ENCODE measurements at regions not wholly inside any gene's neighbourhood (a gene's known extent, or its start where the extent isn't known, plus 50 kb on each side); places are given as distances from the start of the nearest gene placed in this dataset.

- Histone ChIP-seq H3K9me3 (ENCODE audit: severe bottlenecking) (no peaks in the 10 kb centered on the region), H3K4me3 (ENCODE audit: severe bottlenecking) (no peak overlapping the region), H3K27me3 (ENCODE audit: insufficient read depth, poor library complexity, severe bottlenecking) (no peaks in the 10 kb centered on the region), H3K27ac (ENCODE audit: poor library complexity, severe bottlenecking) (no peak overlapping the region), H3K36me3 (ENCODE audit: low read depth) (no peaks in the 10 kb centered on the region), H3K4me1 (ENCODE audit: insufficient read depth, poor library complexity, severe bottlenecking) (peaks cover 5% of the 10 kb centered on the region)
- no peak for TF ChIP-seq CTCF (IDR thresholded peaks at IDR 0.05; ENCODE audit: poor library complexity, severe bottlenecking)
- DNase-seq (ENCODE audit: low spot score) (no peak), ATAC-seq (ENCODE audit: low read depth) (no peak)
These were observed 132.0 kb upstream of the RAP1B start for GRCh38 chr12:68478516-68479260.

- H3K27ac ChIP-seq (ENCODE audit: poor library complexity, severe bottlenecking) = no peak overlapping the region
- no peak overlapping the region for H3K4me3 ChIP-seq (ENCODE audit: severe bottlenecking)
- H3K4me1 ChIP-seq (ENCODE audit: insufficient read depth, poor library complexity, severe bottlenecking) = peaks cover 10% of the 10 kb centered on the region
- no peaks in the 10 kb centered on the region for H3K9me3 ChIP-seq (ENCODE audit: severe bottlenecking)
- no peak for DNase-seq (ENCODE audit: low spot score)
- TF ChIP-seq CTCF (IDR thresholded peaks at IDR 0.05; ENCODE audit: poor library complexity, severe bottlenecking) = no peak
- no peaks in the 10 kb centered on the region for H3K36me3 ChIP-seq (ENCODE audit: low read depth)
- no peak for ATAC-seq (ENCODE audit: low read depth)
- no peaks in the 10 kb centered on the region for H3K27me3 ChIP-seq (ENCODE audit: insufficient read depth, poor library complexity, severe bottlenecking)
These were observed 131.3 kb upstream of the RAP1B start for GRCh38 chr12:68479261-68479895.

- Histone ChIP-seq H3K36me3 (ENCODE audit: low read depth) (no peaks in the 10 kb centered on the region), H3K4me1 (ENCODE audit: insufficient read depth, poor library complexity, severe bottlenecking) (peaks cover 10% of the 10 kb centered on the region), H3K27ac (ENCODE audit: poor library complexity, severe bottlenecking) (no peak overlapping the region), H3K4me3 (ENCODE audit: severe bottlenecking) (no peak overlapping the region), H3K9me3 (ENCODE audit: severe bottlenecking) (no peaks in the 10 kb centered on the region), H3K27me3 (ENCODE audit: insufficient read depth, poor library complexity, severe bottlenecking) (no peaks in the 10 kb centered on the region)
- no peak for TF ChIP-seq CTCF (IDR thresholded peaks at IDR 0.05; ENCODE audit: poor library complexity, severe bottlenecking)
- no peak for ATAC-seq (ENCODE audit: low read depth)
- no peak for DNase-seq (ENCODE audit: low spot score)
These were observed 130.8 kb upstream of the RAP1B start for GRCh38 chr12:68479896-68480291.

GRCh38 chr12:68480526-68480925 lies 130.2 kb upstream of the RAP1B start:
- no peaks in the 10 kb centered on the region for H3K9me3 ChIP-seq (ENCODE audit: severe bottlenecking)
- no peak overlapping the region for H3K4me3 ChIP-seq (ENCODE audit: severe bottlenecking)
- no peak for ATAC-seq (ENCODE audit: low read depth)
- no peak overlapping the region for H3K27ac ChIP-seq (ENCODE audit: poor library complexity, severe bottlenecking)
- no peaks in the 10 kb centered on the region for H3K36me3 ChIP-seq (ENCODE audit: low read depth)
- peaks cover 10% of the 10 kb centered on the region for H3K4me1 ChIP-seq (ENCODE audit: insufficient read depth, poor library complexity, severe bottlenecking)
- H3K27me3 ChIP-seq (ENCODE audit: insufficient read depth, poor library complexity, severe bottlenecking) = no peaks in the 10 kb centered on the region
- no peak for TF ChIP-seq CTCF (IDR thresholded peaks at IDR 0.05; ENCODE audit: poor library complexity, severe bottlenecking)
- no peak for DNase-seq (ENCODE audit: low spot score)

All from RWPE2 (cell line).